UCSD-AML1 (cell line): ENCODE measurements at regions not wholly inside any gene's neighbourhood (a gene's known extent, or its start where the extent isn't known, plus 50 kb on each side); places are given as distances from the start of the nearest gene placed in this dataset.
"Not testable (repeated sequence)": the region's sequence is repeated elsewhere in the genome, so short reads cannot be mapped to it uniquely, and the experiment has no call there.

Experiments used
- DNase-seq: peaks from one replicate; lab custom pipeline; 2025; ENCODE audit not compliant: unreplicated experiment; lab: John Stamatoyannopoulos, UW

DNA sequence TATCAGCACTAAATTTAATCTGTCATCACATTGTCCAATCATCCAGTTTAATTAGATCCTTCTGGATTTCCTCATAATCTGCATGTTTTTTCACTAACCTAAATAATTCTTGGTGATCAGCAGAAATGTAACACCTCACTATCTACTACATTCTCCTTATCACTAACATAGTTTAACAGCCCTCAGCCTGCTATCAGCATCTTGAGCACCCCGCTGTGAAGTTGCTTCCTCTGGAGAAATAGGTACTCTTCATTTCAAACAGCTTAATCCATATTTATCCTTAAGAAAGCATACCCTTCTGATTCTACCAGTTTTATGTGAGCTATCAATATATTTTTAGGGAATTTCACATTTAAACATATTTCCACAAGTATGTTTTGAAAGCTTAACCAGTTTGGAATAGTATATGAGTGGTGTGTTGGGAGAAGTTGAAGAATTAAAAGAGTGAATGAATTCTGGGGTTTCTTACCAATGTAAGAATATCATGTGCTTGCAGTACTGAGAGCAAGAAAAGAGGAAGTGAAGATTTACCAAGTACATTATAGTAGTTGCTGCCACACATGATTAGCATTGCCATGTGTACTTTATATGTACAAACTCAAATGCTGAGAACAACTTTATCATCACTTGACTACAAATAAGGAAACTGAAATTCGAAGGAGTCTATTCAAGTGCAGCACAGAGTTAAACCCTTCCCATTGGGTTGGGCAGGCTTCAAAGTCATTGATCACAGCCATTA is 771.1 kb upstream of the ADGRL4 start:
- DNase-seq, result no peak

DNA sequence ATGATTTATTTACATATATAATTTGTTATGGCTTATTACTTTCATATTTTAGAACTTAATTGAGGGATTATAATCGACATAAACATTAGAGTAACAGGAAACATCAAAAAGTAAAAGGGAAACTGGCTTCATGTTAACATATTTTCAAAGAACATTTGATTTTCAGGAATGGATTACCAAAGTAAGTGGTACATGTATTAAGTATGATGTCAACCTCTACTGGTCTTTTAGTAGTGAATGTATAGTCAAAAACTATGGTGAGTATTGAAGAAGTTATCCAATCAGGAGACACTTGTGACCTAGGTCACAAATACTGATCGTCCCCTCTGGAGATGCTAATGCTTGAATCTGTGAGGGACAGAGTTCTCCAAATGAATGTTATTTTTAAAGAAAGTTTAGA is 768.9 kb upstream of the ADGRL4 start:
- no peak for DNase-seq

DNA sequence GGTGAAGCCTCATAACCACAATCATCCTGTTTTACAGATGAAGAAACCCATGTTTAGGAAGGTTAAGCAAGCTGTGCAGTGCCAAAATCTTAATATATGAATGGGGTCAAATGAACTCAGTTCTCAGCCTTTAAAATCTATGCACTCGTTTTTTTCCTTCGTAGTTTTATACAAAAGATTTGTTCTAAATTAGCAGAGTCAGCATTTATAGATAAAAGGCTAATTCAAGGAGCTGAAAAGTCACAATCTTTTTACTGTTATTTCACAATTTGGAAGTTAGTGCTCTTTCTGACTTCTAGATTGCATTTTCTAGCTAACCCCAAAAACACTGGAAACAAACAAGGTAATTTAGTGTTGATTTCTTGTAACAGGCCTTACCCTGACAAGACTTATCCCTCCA is 766.9 kb upstream of the ADGRL4 start:
- DNase-seq, result no peak

DNA sequence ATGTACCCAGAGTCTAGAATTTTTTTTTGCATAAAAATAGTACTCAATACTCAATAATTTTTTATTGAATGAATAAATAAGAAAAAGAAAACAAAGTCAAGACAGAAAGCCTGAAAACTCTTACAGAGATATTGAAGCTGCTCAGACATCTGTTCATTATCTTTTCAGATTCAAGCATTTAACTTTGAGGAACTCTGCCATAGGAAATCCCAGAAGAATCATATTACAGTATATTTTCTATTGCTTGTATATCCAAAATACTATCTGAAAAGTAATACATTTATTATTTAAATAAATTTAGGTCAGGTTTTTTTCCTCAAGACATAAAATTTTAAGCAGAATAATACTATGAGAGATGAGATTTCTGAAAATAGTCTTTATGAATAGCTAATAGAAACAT is 755.9 kb upstream of the ADGRL4 start:
- no peak for DNase-seq

DNA sequence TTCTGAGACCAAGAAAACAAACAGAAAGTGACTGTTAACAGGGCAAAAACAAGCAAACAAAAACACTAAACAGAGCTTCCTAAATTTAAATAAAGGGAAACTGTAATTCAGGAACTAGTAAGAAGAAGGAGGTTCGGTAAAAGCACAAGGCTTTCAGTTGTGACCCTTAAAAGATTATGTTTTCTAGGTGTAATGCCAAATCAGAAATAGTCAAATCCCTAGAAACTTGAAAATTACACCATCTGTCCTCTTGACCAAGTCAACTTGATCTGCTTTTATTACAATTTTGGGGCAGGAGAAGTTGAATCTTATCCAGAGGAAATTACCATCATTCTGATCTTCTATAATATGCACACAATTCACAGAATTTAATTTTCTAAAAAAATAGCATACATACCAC is 754.0 kb upstream of the ADGRL4 start:
- no peak for DNase-seq

DNA sequence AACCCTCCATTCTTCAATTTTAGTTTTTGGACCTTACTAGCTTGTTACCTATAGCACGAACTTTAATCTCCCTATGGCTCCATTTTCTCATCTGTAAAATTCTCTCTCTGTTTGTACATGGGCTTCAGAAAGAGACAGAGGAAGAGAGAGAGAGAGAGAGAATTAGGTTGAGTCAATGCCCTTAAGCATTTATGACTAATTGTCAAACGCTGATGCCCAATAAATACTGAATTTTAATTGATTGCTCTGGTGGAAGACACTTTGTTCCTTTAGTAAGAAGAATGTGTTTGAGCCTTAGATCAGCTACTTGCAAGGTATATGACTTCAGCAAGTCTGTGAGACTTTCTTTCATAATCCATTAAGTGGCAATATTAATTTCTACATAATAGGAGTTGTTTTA is 743.1 kb upstream of the ADGRL4 start:
- no peak for DNase-seq

DNA sequence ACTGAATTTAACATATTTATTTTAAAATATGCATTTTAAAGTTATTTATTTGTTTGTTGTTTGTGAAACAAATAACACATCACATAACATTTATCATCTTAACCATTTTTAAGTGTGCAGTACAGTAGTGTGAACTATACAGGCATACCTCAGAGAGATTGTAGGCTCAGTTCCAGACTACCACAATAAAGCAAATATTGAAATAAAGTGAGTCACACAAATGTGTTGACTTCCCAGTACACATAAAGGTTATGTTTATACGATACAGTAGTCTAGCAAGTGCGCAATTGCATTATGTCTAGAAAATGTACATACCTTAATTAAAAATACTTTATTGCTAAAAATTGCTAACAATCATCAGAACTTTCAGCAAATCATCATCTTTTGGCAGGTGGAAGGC is 739.4 kb upstream of the ADGRL4 start:
- DNase-seq, result no peak

DNA sequence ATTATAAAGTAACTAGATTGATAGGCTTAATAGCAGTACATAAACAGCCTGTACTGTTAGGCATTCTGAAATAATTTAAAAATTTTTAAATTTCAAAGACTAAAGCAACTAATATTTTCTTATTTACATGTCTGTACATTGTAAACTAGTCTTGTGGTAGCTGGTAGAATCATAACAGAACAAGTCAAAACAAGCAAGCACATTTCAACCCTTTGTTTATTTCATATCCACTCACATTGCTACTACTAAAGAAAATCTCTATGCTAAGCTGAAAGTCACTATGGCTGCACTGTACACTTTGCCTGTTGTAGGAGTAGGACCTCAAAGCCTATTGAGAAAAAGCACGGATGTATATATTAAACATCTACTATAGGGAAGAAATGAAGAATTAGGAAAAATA is 738.2 kb upstream of the ADGRL4 start:
- DNase-seq, result no peak

DNA sequence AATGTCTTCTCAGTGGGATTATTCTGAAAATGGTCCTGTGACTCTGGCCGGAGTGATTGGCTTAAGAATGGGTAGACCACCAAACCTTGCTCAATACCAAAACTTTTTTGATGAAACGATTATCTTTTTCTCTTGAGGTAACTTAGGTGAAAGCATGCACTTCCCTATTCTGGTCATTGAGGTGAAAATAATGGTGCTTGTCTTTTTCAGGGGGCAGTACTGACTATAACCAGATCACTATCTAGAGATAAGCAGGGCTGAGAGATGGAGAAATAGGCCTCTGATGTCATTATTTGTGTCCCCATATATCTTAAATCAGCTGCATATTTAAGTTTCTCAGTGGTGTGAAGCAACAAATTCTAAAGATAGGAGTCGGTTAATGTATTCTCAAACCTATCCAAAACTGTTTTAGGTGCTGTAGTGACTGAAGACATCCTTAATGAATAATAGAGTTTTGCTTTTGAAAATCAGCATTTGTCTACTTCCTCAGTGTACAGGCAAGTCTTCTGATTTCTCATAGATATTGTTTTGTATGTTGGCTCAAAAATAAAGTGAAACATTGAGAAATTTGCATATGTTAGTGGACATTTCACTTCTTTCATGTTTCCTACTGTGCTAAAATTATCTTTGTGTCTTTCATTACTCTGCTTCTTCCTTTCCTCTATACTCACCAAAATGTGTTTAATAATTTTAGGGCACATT is 735.3 kb upstream of the ADGRL4 start:
- no peak for DNase-seq

DNA sequence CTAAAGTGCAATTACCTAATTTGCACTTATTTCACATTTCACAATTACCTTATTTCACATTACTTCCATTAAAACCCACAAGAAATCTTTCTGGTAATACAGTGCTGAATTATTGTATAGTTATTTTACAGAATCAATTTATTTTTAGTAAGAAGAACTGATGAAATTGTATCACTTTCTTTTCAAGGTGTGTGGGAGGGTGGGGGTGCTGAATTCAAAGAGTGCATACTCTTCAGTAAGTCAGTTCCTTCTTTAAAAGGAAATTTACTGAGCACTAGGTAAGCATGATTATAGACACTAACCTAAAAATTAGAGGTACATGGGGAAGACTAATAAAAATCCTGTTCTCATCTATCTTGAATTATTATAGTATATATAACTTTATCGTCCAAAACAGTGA is 731.6 kb upstream of the ADGRL4 start:
- no peak for DNase-seq

DNA sequence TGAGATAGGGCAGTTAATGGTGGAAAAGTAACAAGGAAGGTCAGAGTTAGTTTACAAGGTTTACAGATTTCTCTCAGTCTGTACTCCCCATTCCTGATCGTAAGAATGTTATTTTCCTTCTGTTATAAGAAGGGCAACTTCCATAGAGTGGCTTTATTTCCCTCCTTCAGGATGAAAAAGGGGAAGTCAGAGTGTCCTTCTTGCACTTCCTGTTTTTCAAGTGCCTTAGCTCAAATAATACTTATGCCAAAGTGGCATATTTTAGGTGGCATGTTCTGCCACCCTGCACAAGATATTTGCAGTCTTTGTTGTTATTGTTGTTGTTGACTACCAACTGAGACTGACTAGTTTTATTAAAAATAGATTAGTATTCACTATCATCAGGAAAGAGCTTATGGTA is 730.7 kb upstream of the ADGRL4 start:
- no peak for DNase-seq

DNA sequence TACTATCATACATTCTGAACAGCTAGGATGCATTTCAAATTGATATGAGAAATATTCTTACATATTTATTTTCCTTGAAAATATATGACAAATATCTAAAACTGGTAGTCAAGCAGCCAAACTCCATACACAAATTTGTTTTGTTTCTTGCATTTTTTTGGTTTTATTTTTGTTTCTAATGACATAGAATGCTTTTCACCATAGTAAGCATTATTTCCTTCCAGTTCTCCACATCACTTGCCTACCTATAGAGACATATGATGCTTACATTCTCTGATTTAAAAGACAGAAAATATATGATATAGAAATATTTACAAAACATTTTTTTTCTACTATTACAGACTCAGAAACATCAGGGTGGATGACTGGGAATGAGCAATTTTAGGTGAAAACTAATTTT is 726.4 kb upstream of the ADGRL4 start:
- no peak for DNase-seq

DNA sequence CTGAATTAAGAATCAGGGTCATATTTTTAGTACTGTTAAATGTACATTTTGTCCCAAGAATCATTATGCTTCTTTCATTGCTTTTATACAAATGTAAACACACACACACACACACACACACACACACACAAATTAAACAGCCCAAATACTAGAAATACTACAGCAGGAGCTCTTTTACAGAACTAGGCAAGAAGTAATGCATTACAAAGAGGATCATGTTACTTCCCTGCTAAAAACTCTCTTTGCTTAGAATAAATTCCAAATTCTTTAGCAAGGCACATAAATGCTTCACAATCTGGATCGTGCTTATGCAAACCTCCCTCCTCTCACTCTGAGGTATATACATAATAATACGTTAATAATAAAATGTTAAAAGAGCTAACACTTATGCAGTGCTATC is 720.4 kb upstream of the ADGRL4 start:
- DNase-seq, result no peak

DNA sequence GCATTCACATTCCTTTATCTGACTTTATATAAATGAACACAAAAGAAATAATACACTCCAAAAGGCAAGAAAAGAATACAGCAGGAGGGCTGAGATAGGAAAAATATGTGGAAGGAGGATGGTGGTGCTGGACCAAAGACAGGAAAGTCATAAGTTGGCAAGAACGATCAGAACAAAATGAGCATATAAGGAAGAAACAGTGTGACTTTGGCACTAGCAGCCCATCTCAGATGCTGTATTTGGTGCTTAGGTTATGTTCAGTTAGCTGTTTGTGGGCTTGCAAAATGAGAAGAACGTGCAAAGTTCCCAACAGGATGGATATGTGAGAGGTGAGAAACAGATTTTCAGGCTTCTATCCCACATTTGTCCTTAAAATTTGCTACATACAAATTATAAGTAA is 719.8 kb upstream of the ADGRL4 start:
- no peak for DNase-seq

DNA sequence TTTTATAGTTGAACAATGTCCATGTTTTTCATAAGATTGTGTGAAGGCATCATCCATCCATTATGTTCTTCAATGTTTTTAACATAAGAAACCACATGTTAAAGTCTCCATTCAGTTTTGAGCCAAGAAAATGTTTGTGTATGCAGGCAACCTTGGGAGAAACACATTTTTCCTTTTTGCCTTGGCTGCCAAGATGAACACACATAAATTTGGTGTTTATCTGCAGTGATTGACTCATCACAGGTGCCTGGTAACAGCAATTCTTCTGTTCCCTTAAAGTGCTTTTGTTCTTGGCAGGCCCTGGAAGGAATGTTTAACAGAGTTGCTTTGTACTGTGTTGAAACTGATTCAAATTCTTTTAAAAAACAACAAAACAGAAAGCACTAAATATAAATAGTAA is 709.9 kb upstream of the ADGRL4 start:
- no peak for DNase-seq

DNA sequence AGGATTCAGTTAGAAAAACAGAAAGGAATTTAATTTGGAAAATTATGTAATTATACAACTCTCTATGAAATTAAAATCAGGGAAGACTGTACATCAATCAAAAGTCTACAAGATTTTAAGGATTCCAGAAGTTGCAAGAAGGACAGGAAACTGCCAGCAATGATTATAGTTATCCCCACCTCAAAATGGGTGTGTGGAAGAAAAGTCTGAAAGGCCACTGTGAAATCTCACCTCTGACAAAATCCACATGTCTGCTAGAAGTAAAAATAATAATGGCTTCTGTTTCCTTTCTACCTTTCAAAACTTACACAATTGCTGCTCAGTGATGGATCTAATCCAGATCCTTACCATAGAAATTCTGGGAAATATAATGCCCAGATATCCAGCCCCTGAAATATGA is 708.1 kb upstream of the ADGRL4 start:
- no peak for DNase-seq

DNA sequence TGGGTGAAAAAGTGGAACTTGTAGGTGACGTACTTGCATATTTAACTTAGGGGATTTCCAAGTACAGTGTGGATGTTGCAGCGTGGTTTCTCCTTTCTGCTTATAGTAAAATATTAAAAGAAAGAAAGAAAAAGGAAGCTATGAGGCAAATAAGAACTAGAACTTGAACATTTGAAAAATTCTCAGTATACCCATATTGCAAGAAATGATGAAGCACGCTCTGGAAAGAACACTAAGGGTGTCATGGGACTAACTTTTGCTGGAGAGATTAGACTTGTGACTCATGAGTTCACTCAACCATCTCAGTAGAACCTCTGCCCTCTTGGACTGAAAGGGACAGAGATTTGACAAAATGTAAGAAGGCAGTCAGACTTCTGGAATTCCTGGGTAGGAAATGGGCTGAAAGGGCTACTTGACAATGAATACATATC is 704.5 kb upstream of the ADGRL4 start:
- no peak for DNase-seq

DNA sequence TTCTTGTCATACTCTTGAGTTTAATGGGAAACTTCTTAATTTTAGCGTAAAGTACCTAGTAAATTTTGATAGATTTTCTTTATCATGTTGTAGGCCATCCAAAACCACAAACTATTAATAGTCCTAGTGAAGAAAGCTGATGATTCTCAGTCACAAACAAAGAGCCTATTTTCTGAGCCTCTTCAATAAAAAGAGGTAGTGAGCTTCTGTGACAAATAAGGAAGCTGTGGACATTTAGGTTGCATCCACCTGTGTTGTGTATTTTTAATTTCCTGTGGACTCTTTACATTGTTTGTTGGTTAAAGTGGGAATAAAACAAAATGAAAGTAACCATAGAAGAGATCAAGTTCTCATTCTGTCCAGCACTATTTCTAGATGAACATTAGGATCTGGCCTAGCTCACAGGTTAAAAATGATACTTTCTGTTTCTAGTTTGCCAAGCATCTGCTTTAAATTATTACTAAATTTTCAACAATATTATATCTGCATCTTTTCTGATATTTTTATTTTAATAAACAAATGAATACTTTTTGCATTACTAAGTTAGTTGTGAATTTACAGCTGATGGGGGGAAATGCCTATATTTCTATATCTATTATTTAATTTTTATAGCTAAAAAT is 702.2 kb upstream of the ADGRL4 start:
- no peak for DNase-seq

DNA sequence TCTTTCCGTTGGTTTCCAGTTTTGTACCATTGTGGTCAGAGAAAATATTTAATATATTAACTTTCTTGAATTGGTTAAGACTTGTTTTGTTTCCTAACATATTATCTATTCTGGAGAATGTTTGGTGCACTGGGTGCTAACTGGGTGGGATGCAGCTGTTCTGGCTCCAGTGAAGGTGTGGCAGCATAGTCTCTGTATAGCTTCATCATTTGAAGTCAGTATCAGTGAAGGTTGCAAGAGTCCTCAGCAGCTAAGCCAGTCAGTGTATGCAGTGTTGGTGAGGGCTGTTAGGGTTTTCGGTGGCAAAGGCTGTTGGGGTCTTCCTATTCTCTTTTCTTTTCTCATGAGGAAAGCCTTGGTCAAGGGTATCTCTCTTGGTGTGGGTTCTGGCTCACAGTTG is 698.7 kb upstream of the ADGRL4 start:
- DNase-seq, result no peak

DNA sequence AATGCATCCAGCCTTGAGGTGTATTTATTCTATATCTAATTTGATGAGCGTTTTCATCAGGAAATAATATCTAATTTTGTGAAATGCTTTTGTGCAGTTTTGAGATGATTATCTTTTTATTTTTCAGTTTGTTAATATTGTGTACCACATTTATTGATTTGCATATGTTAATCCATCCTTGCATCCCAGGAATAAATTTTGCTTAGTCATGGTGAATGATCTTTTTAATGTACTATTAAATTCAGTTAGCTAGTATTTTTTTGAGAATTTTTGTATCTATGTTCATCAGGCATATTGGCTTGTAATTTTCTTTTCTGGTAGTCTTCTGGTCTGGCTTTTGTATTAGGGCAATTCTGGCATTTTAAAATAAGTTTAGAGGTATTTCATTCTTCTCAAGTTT is 697.5 kb upstream of the ADGRL4 start:
- DNase-seq, result no peak

DNA sequence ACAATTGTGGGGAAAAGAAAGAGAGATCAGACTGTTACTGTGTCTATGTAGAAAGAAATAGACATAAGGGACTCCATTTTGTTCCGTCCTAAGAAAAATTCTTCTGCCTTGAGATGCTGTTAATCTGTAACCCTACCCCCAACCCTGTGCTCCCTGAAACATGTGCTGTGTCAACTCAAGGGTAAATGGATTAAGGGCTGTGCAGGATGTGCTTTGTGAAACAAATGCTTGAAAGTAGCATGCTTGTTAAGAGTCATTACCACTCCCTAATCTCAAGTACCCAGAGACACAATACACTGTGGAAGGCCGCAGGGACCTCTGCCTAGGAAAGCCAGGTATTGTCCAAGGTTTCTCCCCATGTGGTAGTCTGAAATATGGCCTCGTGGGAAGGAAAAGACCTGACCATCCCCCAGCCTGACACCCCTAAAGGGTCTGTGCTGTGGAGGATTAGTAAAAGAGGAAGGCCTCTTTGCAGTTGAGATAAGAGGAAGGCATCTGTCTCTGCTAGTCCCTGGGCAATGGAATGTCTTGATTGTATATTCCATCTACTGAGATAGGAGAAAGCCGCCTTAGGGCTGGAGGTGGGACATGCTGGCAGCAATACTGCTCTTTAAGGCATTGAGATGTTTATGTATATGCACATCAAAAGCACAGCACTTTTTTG is 695.9 kb upstream of the ADGRL4 start:
- not testable (repeated sequence) for DNase-seq

DNA sequence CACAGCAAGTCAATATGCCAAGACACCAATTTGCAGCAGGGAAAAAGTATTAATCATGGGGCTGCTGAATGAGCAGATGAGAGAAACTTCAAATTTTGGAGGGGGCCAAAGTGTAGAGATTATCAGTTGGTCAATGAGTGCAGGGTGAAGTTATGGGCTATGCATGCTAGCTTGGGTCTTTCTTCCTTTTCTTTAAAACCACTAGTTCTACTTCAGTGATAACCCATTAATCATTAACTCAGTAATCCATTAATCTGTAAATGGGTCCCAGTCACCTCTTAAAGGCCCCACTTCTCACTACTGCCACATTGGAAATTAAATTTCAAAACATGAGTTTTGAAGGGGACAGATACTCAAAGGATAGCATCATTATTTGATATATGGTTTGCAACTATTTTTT is 688.6 kb upstream of the ADGRL4 start:
- no peak for DNase-seq
